Mesodermal cell (in vitro differentiated cells): ENCODE measurements at regions not wholly inside any gene's neighbourhood (a gene's known extent, or its start where the extent isn't known, plus 50 kb on each side); places are given as distances from the start of the nearest gene placed in this dataset.

ENCODE experiments used
- H3K27ac ChIP-seq: 2 replicates; pipeline ENCODE4 v1.7.0; 2013; ENCODE audit warnings: mild to moderate bottlenecking, low read depth, low read length, moderate library complexity; ENCODE audit not compliant: severe bottlenecking
- H3K36me3 ChIP-seq: 2 replicates; pipeline ENCODE4 v1.7.1; 2013; ENCODE audit warnings: mild to moderate bottlenecking, low read length, moderate library complexity; ENCODE audit not compliant: control insufficient read depth, insufficient read depth
- H3K4me1 ChIP-seq: one replicate; pipeline ENCODE4 v1.7.1; 2013; ENCODE audit warnings: mild to moderate bottlenecking, low read length; ENCODE audit not compliant: insufficient read depth, control insufficient read depth, poor library complexity, severe bottlenecking
- H3K4me3 ChIP-seq: 2 replicates; pipeline ENCODE4 v1.7.0; 2013; ENCODE audit warnings: low read length, control low read depth, mild to moderate bottlenecking; ENCODE audit not compliant: insufficient read depth, poor library complexity, severe bottlenecking; ENCODE audit errors: extremely low read depth
- H3K9me3 ChIP-seq: 2 replicates; pipeline ENCODE4 v1.7.1; 2013; ENCODE audit warnings: mild to moderate bottlenecking, low read length, moderate library complexity; ENCODE audit not compliant: control insufficient read depth
- WGBS, 2 experiments: methylation state at CpG; one replicate each; pipeline ENCODE4 v1.1.5; 2013; ENCODE audit warnings: missing lambda C conversion rate in 2 of 2; ENCODE audit not compliant: insufficient coverage in 2 of 2; 5-methylcytosine and 5-hydroxymethylcytosine counted together

DNA sequence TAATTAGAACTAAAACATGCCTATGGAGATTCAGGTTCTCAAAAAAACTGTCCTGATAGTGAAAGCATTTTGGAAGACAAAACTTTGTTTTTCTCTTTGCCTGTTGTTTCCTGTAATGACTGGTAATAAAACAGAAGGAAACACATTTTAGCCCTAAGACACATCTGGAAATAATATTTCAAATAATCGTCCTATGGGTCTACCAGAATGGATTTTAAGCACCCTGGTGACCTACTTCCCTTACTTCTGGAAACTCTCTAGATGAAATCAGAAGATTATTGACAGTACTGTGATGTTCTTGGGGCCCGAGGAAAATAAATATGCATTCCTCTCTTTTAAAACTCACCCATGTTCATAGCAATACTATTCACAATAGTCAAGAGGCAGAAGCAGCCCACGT is 110.1 kb upstream of the TLE4 start:
- Histone ChIP-seq H3K4me3 (no peak overlapping the region), H3K27ac (no peak overlapping the region), H3K9me3 (no peaks in the 10 kb centered on the region), H3K4me1 (no peaks in the 10 kb centered on the region), H3K36me3 (no peaks in the 10 kb centered on the region)
- no CpG with 5 or more reads among the region's 3 CpGs for WGBS, 2 experiments

DNA sequence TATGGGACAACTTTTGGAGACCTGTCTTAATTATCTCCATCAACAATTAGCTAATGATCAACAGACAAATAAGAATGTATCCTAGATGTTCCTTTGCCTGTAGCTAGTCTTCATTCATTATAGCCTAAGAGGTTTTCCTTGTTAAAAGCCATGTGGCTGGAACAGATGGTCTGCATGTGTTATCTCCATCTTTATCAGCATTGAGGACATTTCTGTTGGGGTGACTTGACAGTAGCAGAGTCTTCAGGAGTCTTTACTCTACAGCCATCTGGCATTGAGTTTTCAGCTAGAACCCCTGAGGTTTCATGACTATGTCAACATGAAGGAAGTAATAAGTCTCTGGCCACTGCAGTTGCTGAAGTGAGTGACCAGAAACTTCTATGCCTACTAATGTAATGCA is 106.6 kb upstream of the TLE4 start:
- Histone ChIP-seq H3K4me3 (no peak overlapping the region), H3K9me3 (no peaks in the 10 kb centered on the region), H3K27ac (no peak overlapping the region), H3K36me3 (no peaks in the 10 kb centered on the region), H3K4me1 (peaks cover 5% of the 10 kb centered on the region)

DNA sequence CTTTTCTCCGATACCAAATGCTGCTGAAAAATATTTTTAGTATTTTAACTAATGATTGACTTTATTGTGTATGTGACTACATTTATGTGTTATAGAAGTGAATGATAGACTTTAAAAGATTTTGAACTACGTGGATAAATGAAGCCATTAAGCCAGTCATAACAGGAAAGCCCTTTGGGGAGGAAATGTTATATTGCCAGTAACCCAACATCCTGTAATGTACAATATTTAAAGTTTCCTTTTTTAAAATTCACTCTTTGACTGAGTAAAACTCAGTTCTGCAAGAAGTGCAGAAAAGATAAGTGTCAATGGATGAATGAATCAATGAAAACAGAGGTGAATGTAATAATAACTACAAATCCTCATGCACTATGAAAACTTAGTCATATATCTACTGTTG is 102.6 kb upstream of the TLE4 start:
- WGBS, 2 experiments: 100% methylated on average over 2 of the region's 2 CpGs; no CpG with 5 or more reads in 1 of the 2 experiments
- H3K27ac ChIP-seq: no peak overlapping the region
- H3K9me3 ChIP-seq: no peaks in the 10 kb centered on the region
- H3K36me3 ChIP-seq: no peaks in the 10 kb centered on the region
- H3K4me3 ChIP-seq: no peak overlapping the region
- peaks cover 18% of the 10 kb centered on the region for H3K4me1 ChIP-seq

DNA sequence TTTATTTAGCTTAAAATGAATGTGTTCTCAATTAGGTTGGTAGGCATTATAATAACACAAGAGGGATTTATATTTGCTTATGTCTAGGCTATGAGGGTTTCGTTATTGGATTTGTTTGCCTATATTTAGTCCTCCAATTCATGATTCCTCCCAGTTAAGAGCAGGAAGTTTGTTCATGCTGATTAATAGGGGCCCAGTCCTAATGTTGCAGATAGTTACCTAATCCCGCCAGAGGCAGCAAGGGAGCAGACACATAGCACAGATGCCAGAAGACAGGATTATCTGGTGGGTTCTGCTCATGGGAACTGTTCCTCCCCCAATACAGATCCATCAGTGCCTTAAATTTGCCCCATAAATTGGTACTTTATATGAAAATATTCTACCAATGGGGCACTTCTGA is 100.8 kb upstream of the TLE4 start:
- Histone ChIP-seq H3K4me3 (no peak overlapping the region), H3K36me3 (no peaks in the 10 kb centered on the region), H3K9me3 (no peaks in the 10 kb centered on the region), H3K27ac (no peak overlapping the region), H3K4me1 (peaks cover 18% of the 10 kb centered on the region)
- WGBS, 2 experiments: 71 to 90% methylated on average over 1 of the region's 2 CpGs

DNA sequence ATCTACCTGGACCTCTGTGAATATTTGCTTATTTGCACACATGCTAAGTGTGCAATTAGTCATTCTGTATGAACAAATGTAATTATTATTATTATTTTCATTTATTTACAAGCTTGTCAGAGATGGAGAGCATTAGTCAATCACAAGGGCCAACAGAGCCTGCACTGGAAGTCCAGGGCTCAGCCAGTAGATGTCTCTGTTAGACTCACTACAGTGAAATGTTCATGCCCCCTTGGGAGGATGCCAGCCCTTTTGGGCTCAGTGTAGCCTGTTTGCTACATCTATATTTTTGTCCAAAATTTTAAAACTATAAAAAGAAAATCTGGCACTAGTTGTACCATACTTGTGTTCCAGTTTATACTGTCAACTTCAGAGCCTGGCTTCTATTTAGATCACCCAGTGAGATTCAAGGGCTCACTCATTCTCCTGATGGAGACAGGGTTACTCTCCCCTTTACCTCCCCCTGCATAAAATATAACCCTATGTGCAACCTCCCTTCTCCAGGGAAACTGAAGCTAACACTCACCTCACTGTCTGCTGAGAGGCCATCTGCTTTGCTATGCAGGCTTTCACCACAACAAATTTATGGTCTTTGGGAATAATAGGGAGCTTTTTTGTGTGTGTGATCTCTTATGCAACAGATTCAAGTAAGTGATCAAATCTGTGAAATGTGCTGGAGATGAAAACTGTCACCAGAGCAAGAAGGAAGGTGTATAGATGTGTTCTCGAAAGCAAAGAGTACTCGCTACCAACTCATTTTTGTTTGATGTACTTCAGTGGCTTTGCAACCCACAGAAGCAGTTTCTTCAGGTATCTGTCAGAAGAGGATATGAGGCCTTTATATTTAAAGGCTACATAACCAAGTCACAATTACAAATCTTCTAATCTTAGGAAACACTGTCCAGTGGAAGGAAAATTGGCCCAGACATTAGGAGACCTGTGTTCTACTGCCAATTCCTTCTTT is 99.9 kb upstream of the TLE4 start:
- Histone ChIP-seq H3K9me3 (no peaks in the 10 kb centered on the region), H3K27ac (no peak overlapping the region), H3K36me3 (no peaks in the 10 kb centered on the region), H3K4me3 (no peak overlapping the region), H3K4me1 (peaks cover 18% of the 10 kb centered on the region)
- WGBS, 2 experiments: 100% methylated on average over 2 of the region's 2 CpGs

DNA sequence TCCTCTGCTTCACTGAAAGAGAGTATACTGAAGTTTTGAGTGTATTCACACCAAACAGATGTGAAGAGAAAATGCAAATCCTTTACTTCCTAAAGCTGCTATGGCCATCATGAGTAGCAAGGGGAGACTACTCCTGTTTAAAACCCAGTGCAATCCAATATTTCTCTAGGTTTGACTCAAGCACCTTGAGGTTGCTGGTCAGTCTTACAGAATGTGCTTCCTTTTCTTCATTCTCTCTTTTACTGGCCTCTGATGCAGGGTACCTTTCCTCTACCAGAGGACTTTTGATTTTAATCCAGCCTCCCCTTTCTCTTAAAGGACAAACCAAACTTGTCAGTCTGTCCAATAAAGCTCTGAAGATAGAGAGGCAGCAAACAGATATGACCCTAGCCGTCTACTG is 98.1 kb upstream of the TLE4 start:
- no peak overlapping the region for H3K27ac ChIP-seq
- peaks cover 21% of the 10 kb centered on the region for H3K4me1 ChIP-seq
- no peaks in the 10 kb centered on the region for H3K9me3 ChIP-seq
- no peaks in the 10 kb centered on the region for H3K36me3 ChIP-seq
- H3K4me3 ChIP-seq: no peak overlapping the region
- 100% methylated on average over 1 of the region's 1 CpG for WGBS, 2 experiments

DNA sequence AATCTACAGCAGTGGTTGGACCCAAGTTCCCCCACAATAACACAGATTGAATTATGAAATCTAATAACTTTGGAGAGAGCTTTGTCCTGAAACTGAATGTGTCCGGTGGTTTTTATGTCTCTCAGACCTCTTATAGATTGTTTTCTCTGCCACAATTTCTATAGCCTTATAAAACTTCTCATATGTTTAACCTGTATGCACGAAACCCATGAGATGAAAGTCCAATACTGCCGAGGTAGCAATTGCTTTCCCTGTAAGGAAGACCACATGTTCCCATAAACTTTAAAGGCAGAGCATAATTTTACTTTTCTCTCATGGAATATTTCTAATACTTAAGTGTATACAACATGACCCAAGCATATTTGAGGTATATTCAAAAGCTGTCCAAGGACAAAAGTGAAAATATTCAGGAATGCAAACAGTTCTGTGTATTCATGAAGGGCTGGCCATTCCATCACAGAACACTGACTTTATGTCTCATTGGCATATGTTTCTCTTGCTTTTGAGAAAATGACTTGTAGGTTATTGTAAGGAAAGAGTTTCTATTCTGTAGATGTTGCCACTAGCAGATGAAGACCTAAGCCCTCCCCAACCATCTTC is 94.4 kb upstream of the TLE4 start:
- 75 to 83% methylated on average over 2 to 3 of the region's 3 CpGs for WGBS, 2 experiments
- Histone ChIP-seq H3K4me1 (peaks cover 14% of the 10 kb centered on the region), H3K27ac (no peak overlapping the region), H3K4me3 (no peak overlapping the region), H3K9me3 (no peaks in the 10 kb centered on the region), H3K36me3 (no peaks in the 10 kb centered on the region)

DNA sequence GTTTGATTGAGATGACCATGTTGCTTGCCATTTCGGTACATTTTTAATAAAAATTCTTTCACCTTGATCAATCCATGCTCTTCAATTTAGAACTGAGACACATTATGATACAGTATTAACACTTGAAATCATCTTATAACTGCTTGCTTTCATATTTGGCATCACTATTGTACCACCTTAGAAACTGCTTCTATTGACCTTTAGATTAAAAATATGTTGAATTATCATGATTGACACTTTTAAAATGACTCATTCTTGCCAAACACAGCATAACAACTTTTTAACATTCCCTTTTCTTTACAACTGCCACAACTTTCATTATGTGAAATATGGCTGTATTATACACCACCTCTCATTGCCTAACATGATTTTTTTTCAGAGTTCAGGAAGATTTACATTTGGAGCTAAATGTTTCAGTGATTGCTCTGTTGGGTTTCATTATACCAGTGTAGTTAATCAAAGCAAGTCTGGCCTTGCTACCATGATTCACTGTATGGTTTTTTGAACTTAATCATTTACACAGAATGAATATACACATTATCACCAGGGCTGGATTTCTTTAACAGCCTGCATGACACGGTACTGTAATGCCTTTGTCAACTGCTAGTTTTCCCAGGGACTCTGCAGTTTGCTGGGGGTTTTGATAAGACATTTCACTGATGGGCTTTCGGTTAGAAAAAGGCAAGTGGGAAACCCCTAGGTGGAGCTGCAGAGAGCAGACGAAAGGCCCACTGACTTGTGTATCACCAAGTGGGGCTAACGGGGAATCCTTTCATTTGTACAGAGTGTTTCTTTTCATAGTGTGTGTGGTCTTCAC is 93.6 kb upstream of the TLE4 start:
- Histone ChIP-seq H3K27ac (no peak overlapping the region), H3K4me1 (peaks cover 15% of the 10 kb centered on the region), H3K4me3 (no peak overlapping the region), H3K36me3 (no peaks in the 10 kb centered on the region), H3K9me3 (no peaks in the 10 kb centered on the region)
- 50 to 64% methylated on average over 2 of the region's 5 CpGs for WGBS, 2 experiments

DNA sequence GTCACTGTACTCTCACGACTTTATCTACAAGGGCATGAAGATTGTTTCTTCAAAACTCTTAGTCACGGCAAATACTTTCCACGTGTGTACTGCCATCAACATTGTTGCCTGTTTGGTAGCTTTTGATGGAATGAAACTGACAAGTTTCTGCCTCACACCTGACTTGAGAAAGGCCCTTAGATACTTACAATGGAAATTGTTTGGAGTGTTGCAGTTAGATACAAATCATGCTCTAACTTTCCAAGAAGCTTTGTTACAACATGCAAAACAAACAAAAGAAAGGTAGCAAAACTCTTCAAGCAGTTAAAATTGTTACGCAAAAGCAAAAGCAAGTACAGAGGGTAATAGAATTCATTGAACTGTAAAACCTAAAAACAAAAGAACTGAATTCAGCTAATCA is 91.1 kb upstream of the TLE4 start:
- 93 to 100% methylated on average over 1 to 3 of the region's 4 CpGs for WGBS, 2 experiments
- H3K4me3 ChIP-seq: no peak overlapping the region
- H3K4me1 ChIP-seq: peaks cover 15% of the 10 kb centered on the region
- H3K36me3 ChIP-seq: no peaks in the 10 kb centered on the region
- H3K9me3 ChIP-seq: no peaks in the 10 kb centered on the region
- H3K27ac ChIP-seq: no peak overlapping the region

DNA sequence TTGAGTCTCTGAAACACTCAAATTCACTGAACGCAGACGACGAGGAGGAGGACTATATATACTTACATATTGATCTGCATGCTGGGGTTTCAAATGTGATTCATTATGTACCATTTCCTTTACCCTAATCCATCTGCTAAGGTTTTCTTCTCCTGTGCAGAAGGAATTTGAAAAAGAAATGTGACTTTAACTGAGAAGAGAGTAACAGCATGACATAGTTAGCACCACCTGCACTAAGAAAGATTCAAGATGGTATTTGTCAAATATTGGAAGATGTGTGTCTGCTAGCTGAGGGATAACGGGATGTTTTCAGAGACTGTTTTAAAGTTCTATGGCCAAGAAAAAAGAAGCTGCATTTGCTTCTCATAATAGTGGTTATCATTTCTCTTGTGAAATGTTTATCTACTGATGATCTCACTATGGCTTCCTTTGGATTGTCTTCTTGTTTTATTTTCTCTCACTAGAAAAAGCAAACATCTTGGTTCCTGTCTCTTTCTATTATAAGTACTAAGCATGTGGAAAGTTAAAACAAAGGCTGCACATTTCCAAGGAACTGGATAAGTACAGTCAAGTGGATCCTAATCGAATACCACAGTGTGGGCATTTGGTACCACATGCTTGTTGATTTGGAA is 89.8 kb upstream of the TLE4 start:
- 92 to 100% methylated on average over 1 of the region's 5 CpGs for WGBS, 2 experiments
- H3K27ac ChIP-seq: no peak overlapping the region
- no peaks in the 10 kb centered on the region for H3K9me3 ChIP-seq
- peaks cover 15% of the 10 kb centered on the region for H3K4me1 ChIP-seq
- no peak overlapping the region for H3K4me3 ChIP-seq
- no peaks in the 10 kb centered on the region for H3K36me3 ChIP-seq
